ENCODE measurements at regions not wholly inside any gene's neighbourhood (a gene's known extent, or its start where the extent isn't known, plus 50 kb on each side); places are given as distances from the start of the nearest gene placed in this dataset.

DNA sequence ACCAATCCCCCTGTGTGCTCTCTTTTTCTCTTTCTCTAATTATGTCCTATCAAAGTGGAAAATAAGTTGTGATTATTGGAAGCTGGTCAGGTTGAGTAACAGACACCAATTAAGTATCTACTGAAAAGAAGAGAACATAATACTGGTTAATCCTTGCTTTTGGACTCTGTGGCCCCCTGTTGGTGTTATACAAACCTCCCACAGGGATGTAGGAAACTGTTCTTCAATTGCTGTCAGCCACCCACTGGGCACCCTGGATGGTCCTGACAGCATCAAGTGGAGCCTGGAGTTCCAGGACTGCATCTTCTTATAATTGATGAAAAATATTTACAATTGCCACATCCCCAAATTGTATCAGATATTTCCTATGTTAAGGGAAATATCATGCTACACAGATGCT, 939.7 kb downstream of the KCNMA1 start:
- TF ChIP-seq, protein P1, sequence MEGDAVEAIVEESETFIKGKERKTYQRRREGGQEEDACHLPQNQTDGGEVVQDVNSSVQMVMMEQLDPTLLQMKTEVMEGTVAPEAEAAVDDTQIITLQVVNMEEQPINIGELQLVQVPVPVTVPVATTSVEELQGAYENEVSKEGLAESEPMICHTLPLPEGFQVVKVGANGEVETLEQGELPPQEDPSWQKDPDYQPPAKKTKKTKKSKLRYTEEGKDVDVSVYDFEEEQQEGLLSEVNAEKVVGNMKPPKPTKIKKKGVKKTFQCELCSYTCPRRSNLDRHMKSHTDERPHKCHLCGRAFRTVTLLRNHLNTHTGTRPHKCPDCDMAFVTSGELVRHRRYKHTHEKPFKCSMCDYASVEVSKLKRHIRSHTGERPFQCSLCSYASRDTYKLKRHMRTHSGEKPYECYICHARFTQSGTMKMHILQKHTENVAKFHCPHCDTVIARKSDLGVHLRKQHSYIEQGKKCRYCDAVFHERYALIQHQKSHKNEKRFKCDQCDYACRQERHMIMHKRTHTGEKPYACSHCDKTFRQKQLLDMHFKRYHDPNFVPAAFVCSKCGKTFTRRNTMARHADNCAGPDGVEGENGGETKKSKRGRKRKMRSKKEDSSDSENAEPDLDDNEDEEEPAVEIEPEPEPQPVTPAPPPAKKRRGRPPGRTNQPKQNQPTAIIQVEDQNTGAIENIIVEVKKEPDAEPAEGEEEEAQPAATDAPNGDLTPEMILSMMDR (IDR thresholded peaks at IDR 0.05; ENCODE audit: insufficient read depth, low read depth, low read length): no peak
- no peak for TF ChIP-seq EZH2 (IDR thresholded peaks at IDR 0.05; ENCODE audit: insufficient read depth, low read length)
